T-helper 17 cell (primary cell): ENCODE measurements at regions not wholly inside any gene's neighbourhood (a gene's known extent, or its start where the extent isn't known, plus 50 kb on each side); places are given as distances from the start of the nearest gene placed in this dataset.
"Not testable (repeated sequence)": the region's sequence is repeated elsewhere in the genome, so short reads cannot be mapped to it uniquely, and the experiment has no call there.

Experiments
- ATAC-seq: fragments of 150-1000 bp; cut with Tn5 transposase; 2 replicates; pipeline ENCODE4 v1.10.0; 2021; ENCODE audit warnings: mild to moderate bottlenecking, moderate library complexity
- DNase-seq, 3 donors: peaks; one replicate each; pipeline versions ENCODE4 v3.0.0 to v3.0.0-alpha.2; 2020 to 2021
- H3K9me3 ChIP-seq: one replicate; pipeline ENCODE4 v1.7.0; 2013; ENCODE audit warnings: low read length, mild to moderate bottlenecking; ENCODE audit not compliant: control insufficient read depth, poor library complexity, severe bottlenecking
- H3K27ac Mint-ChIP-seq: one replicate; pipeline ENCODE4 v1.8.0; 2022; ENCODE audit warnings: mild to moderate bottlenecking, moderate library complexity, mixed read lengths
- H3K27me3 Mint-ChIP-seq: one replicate; pipeline ENCODE4 v1.8.0; 2022; ENCODE audit warnings: mixed read lengths
- H3K36me3 Mint-ChIP-seq: one replicate; pipeline ENCODE4 v1.8.0; 2022; ENCODE audit warnings: low read depth, mixed read lengths
- H3K4me1 Mint-ChIP-seq: one replicate; pipeline ENCODE4 v1.8.0; 2022; ENCODE audit warnings: mild to moderate bottlenecking, mixed read lengths
- H3K4me3 Mint-ChIP-seq: one replicate; pipeline ENCODE4 v1.8.0; 2022; ENCODE audit warnings: mild to moderate bottlenecking, moderate library complexity, mixed read lengths

- not testable (repeated sequence) for H3K27ac Mint-ChIP-seq, ATAC-seq, H3K36me3 Mint-ChIP-seq, H3K4me3 Mint-ChIP-seq, H3K4me1 Mint-ChIP-seq, H3K9me3 ChIP-seq, DNase-seq, H3K27me3 Mint-ChIP-seq
Observed at GRCh38 chr19:27707026-27707425, 1505.9 kb downstream of the UQCRFS1 start.

GRCh38 chr19:27705896-27706295, 1507.1 kb downstream of the UQCRFS1 start:
- H3K9me3 ChIP-seq = no peaks in the 10 kb centered on the region
- Mint-ChIP-seq H3K36me3 (no peaks in the 10 kb centered on the region), H3K27me3 (no peaks in the 10 kb centered on the region), H3K4me1 (no peaks in the 10 kb centered on the region), H3K27ac (no peak overlapping the region), H3K4me3 (no peak overlapping the region)
- ATAC-seq (no peak), DNase-seq (no peak)

GRCh38 chr19:27694361-27695055, 1518.4 kb downstream of the UQCRFS1 start:
- DNase-seq = no peak
- ATAC-seq = no peak
- no peak overlapping the region for H3K27ac Mint-ChIP-seq
- H3K27me3 Mint-ChIP-seq = no peaks in the 10 kb centered on the region
- H3K4me3 Mint-ChIP-seq = no peak overlapping the region
- H3K36me3 Mint-ChIP-seq = no peaks in the 10 kb centered on the region
- no peaks in the 10 kb centered on the region for H3K4me1 Mint-ChIP-seq
- H3K9me3 ChIP-seq = no peaks in the 10 kb centered on the region

GRCh38 chr19:27691991-27692390, 1521.0 kb downstream of the UQCRFS1 start:
- H3K4me3 Mint-ChIP-seq = no peak overlapping the region
- ATAC-seq = no peak
- H3K9me3 ChIP-seq = no peaks in the 10 kb centered on the region

GRCh38 chr19:27689734-27690241, 1523.2 kb downstream of the UQCRFS1 start:
- H3K4me1 Mint-ChIP-seq = no peaks in the 10 kb centered on the region
- no peaks in the 10 kb centered on the region for H3K36me3 Mint-ChIP-seq
- no peak overlapping the region for H3K4me3 Mint-ChIP-seq
- no peak for DNase-seq
- no peak for ATAC-seq
- no peaks in the 10 kb centered on the region for H3K27me3 Mint-ChIP-seq
- no peaks in the 10 kb centered on the region for H3K9me3 ChIP-seq
- H3K27ac Mint-ChIP-seq = no peak overlapping the region

More at GRCh38 chr19:27691991-27692390, 1521.0 kb downstream of the UQCRFS1 start:
- no peak for DNase-seq
- H3K27me3 Mint-ChIP-seq = no peaks in the 10 kb centered on the region
- no peaks in the 10 kb centered on the region for H3K4me1 Mint-ChIP-seq
- H3K36me3 Mint-ChIP-seq = no peaks in the 10 kb centered on the region
- H3K27ac Mint-ChIP-seq = no peak overlapping the region

- no peaks in the 10 kb centered on the region for H3K9me3 ChIP-seq
- no peak overlapping the region for H3K4me3 Mint-ChIP-seq
- DNase-seq (no peak), ATAC-seq (no peak)
- H3K27ac Mint-ChIP-seq = no peak overlapping the region
- H3K27me3 Mint-ChIP-seq = no peaks in the 10 kb centered on the region
- no peaks in the 10 kb centered on the region for H3K4me1 Mint-ChIP-seq
- H3K36me3 Mint-ChIP-seq = no peaks in the 10 kb centered on the region
Observed at GRCh38 chr19:27684293-27684692, 1528.7 kb downstream of the UQCRFS1 start.

DNA sequence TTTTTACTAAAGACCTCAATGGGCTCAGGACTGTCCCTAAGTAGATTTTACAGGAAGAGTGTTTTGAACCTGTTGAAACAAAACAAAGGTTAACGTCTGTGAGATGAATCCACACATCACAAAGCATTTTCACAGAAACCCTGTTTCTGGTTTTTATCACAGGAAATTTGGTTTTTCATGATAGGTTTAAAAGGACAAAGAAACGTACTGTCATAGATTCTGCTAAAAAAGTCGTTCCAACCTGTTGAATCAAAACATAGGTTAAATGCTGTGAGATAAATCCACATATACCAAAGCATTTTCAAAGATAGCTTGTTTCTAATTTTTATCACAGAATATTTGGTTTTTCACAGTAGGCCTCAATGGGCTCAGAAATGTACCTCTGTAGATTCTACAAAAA, 1531.0 kb downstream of the UQCRFS1 start:
- H3K36me3 Mint-ChIP-seq = no peaks in the 10 kb centered on the region
- DNase-seq (no peak), ATAC-seq (no peak)
- H3K9me3 ChIP-seq = no peaks in the 10 kb centered on the region
- H3K27ac Mint-ChIP-seq = no peak overlapping the region
- H3K27me3 Mint-ChIP-seq = no peaks in the 10 kb centered on the region
- no peaks in the 10 kb centered on the region for H3K4me1 Mint-ChIP-seq
- H3K4me3 Mint-ChIP-seq = no peak overlapping the region

DNA sequence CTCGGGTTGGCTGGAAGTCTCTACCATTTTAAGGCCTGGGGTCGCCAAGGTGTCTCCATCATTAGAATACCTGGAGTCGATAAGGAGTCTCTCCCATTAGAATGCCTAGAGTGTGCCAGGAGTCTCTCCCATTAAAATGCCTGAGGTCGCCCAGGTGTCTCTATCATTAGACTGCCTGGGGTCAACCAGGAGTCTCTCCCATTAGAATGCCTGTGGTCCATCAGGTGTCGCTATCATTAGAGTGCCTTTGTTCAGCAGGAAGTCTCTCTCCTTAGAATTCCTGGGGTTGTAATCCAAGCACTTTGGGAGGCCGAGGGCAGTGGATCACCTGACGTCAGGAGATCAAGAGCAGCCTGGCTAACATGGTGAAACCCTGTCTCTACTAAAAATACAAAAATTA, 1533.0 kb downstream of the UQCRFS1 start:
- no peaks in the 10 kb centered on the region for H3K9me3 ChIP-seq
- ATAC-seq (no peak), DNase-seq (no peak)
- Mint-ChIP-seq H3K4me3 (no peak overlapping the region), H3K27ac (no peak overlapping the region), H3K4me1 (no peaks in the 10 kb centered on the region), H3K36me3 (no peaks in the 10 kb centered on the region), H3K27me3 (no peaks in the 10 kb centered on the region)

- Mint-ChIP-seq H3K27ac (no peak overlapping the region), H3K27me3 (no peaks in the 10 kb centered on the region), H3K4me3 (no peak overlapping the region), H3K36me3 (no peaks in the 10 kb centered on the region), H3K4me1 (no peaks in the 10 kb centered on the region)
- no peaks in the 10 kb centered on the region for H3K9me3 ChIP-seq
- DNase-seq = no peak
- no peak for ATAC-seq
Observed at GRCh38 chr19:27679399-27679798, 1533.6 kb downstream of the UQCRFS1 start.

DNA sequence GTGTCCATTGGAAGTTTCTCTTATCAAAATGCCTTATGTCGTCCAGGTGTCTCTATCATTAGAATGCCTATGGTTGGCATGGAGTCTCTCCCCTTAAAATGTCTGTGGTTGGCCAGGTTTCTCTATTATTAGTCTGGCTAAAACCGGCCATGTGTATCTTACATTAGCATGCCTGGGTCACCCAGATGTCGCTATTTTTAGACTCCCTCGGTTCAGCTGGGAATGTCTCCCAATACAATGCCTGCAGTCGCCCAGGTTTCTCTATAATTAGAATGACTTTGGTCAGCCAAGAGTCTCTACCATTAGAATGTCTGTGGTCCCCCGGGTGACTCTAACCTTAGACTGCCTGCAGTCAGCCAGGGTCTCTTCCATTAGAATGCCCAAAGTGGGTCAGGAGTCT, 1536.1 kb downstream of the UQCRFS1 start:
- no peak overlapping the region for H3K4me3 Mint-ChIP-seq
- DNase-seq = no peak
- H3K9me3 ChIP-seq = no peaks in the 10 kb centered on the region
- H3K27me3 Mint-ChIP-seq = no peaks in the 10 kb centered on the region
- no peaks in the 10 kb centered on the region for H3K4me1 Mint-ChIP-seq
- H3K36me3 Mint-ChIP-seq = no peaks in the 10 kb centered on the region
- ATAC-seq = no peak
- H3K27ac Mint-ChIP-seq = no peak overlapping the region

- DNase-seq = no peak
- no peak for ATAC-seq
- H3K9me3 ChIP-seq = no peaks in the 10 kb centered on the region
- H3K4me1 Mint-ChIP-seq = no peaks in the 10 kb centered on the region
- H3K27me3 Mint-ChIP-seq = no peaks in the 10 kb centered on the region
- no peaks in the 10 kb centered on the region for H3K36me3 Mint-ChIP-seq
- H3K27ac Mint-ChIP-seq = no peak overlapping the region
- no peak overlapping the region for H3K4me3 Mint-ChIP-seq
Observed at GRCh38 chr19:27676334-27676733, 1536.6 kb downstream of the UQCRFS1 start.

DNA sequence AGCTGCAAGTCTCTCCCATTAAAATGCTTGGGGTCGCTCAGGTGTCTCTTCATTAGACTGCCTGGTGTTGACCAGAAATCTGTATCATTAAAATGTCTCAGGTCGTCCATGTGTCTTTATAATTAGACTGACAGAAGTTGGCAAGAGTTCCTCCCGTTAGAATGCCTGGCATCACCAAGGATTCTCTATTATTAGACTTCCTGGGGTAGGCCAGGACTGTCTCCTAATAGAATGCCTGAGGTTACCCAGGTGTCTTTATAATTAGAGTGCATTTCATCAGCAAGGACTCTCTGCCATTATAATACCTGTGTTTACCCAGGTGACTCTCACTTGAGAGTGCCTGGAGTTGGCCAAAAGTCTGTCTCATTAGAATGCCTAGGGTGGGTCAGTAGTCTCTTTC, 1537.2 kb downstream of the UQCRFS1 start:
- H3K4me3 Mint-ChIP-seq = no peak overlapping the region
- H3K9me3 ChIP-seq = no peaks in the 10 kb centered on the region
- no peak for ATAC-seq
- no peaks in the 10 kb centered on the region for H3K4me1 Mint-ChIP-seq
- no peak overlapping the region for H3K27ac Mint-ChIP-seq
- no peak for DNase-seq
- H3K36me3 Mint-ChIP-seq = no peaks in the 10 kb centered on the region
- H3K27me3 Mint-ChIP-seq = no peaks in the 10 kb centered on the region

- Mint-ChIP-seq H3K4me1 (no peaks in the 10 kb centered on the region), H3K27me3 (no peaks in the 10 kb centered on the region), H3K4me3 (no peak overlapping the region), H3K36me3 (no peaks in the 10 kb centered on the region), H3K27ac (no peak overlapping the region)
- H3K9me3 ChIP-seq = no peaks in the 10 kb centered on the region
- ATAC-seq = no peak
- DNase-seq = no peak
Observed at GRCh38 chr19:27674701-27675100, 1538.2 kb downstream of the UQCRFS1 start.

DNA sequence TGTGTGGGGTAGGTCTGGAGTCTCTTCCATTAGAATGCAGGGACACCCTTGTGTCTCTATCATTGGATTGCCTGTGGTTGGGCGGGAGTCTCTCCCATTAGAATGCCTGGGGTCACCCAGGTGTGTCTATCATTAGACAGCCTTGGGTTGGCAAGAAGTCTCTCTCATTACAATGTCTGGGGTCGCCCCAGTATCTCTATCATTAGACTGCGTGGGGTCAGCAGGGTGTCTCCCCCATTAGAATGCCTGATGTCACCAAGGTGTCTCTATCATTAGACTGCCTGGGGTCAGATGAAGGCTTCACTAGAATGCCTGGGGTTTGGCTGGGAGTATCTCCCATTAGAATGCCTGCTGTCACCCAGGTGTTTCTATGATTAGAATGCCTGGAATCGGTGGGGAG, 1539.0 kb downstream of the UQCRFS1 start:
- Mint-ChIP-seq H3K27ac (no peak overlapping the region), H3K27me3 (no peaks in the 10 kb centered on the region), H3K36me3 (no peaks in the 10 kb centered on the region), H3K4me1 (no peaks in the 10 kb centered on the region), H3K4me3 (no peak overlapping the region)
- DNase-seq (no peak), ATAC-seq (no peak)
- H3K9me3 ChIP-seq = no peaks in the 10 kb centered on the region
